ENCODE measurements at regions not wholly inside any gene's neighbourhood (a gene's known extent, or its start where the extent isn't known, plus 50 kb on each side); places are given as distances from the start of the nearest gene placed in this dataset.
"Not testable (repeated sequence)": the region's sequence is repeated elsewhere in the genome, so short reads cannot be mapped to it uniquely, and the experiment has no call there.

DNA sequence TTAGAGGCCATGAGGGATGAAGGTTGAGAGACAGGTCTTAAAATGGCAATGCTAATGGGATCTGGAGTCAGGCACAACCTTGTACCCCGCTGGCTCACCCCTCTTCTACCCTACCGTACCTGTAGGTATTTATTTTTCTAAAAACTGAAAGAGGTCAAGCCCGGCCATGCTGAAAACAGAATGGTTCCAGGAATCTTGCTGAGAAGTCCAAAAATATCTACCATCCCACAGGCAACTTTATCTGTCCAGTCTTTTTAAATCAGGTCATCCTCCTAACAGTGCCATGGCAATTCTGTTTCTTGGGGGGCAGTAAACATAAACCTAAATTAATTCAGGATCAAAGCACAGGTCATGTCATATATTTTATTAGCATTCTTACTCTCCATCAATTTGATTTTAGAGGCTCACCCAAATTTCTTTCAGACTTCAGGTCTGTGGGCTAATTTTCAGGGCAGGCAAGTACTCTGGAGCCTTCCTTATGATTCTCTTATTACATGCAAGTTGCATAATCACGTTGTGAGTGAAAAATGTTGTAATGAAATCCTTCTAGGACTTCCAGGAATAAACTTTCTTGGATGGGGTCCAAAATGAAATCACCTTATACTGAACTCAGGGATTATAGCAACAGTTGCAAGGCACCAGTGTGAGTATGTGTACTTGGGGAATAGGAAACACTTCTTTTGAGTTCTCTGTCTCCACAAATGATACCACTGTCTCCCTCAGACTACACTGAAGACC is 102.7 kb upstream of the NREP start:
- no peak for DNase-seq

DNA sequence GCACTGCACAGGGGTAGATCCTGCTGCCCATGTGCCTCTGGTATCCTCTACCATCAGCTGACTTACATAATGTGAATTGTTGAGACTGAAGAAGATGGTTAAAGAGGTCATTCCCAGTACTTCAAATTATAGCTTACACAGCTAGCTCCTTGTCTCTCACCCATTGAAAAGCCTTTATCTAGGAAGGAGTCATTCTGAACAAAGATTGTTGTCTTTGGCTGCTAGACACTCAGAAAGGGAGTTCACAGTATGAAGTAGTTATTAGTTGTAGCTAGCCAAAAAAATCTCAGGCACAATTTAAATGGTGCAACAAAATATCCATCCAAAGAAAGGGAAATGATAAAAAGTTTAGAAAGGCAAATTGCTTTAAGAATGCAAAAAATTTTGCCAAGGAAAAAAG is 102.0 kb upstream of the NREP start:
- peak; percentile 83 for DNase-seq

DNA sequence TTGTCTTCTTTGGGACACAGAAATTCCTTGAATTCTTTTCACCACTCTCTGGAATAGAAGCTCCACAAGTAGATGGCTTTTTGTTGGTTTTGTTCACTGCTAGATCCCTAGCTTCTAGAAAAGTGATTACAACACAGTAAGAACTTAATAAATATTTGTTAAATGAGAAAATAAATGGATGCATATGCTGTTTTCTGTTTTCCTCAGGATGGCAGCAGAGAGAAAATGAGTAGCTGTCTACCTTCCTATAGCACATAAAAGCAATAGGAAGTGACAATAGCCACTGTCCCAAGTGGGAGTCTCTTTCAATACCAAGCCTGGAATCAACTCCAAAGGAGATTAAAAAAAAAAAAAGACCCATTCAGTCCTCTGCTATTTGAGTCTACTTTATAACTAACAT is 100.6 kb upstream of the NREP start:
- DNase-seq, result no peak

DNA sequence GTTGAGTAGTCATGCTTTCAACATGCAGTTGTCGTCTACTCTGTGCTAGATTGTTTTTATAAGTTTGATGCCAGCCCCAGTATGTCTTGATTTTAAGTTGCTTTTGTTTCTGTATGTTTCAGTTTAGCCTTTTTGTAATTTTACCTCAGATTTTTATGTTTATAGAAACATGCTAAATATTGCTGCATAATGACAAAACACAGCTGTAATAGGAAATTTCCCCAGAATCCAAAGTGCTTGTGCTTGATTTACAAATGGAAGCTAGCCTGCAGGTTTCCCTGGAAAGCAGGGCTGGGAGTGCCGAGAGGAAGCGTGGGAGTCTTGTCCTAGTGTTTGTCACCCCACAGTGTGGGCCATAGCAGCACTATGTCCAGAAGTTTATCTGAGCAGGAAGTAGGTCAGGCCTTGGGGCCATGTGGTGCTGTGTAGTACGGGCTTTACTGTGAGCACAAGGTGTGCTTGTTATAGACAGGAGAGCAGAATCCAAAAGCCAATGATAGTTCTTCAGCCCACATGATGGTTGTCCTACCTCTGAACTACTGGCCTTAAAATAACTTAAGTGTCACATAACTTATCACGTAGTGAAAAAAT is 100.0 kb upstream of the NREP start:
- DNase-seq, result no peak

DNA sequence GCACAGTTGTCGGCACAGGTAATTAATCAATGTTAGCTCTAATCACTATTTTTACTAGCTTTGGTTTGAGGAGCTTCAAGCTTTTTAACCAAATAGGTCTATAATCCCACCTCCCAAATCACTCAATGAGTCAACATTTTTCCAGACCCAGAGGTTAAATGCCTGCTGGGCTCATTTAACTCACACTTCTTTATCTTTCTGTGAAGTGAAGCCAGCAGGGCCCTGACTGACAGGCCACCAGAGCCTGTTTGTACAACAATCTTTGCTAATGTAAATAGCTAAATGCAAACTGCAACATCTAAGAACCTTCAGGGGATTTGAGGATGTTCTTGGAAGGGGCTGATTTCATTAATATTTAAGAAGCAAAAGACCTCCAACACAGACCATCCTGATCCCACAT is 98.4 kb upstream of the NREP start:
- DNase-seq, result peak; percentile 8

DNA sequence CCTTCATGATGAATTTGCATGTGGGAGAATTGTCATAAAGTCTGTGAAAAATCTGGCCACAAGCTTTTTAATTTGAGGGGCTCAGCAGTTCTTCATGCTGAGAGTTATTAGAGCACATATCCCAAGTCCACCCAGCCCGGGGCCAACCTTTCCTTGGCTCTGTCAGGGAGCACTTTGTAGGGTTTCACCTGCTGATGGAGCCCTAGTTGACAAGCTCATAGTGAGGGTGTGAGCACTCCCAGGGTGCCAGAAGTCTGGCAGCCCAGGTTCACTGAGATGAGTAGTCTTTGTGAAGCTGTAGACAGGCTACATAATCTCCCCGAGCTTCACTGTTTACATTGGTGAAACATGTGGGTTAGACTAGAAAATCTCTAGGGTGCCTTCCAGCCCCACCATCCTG is 97.2 kb upstream of the NREP start:
- DNase-seq, result no peak

DNA sequence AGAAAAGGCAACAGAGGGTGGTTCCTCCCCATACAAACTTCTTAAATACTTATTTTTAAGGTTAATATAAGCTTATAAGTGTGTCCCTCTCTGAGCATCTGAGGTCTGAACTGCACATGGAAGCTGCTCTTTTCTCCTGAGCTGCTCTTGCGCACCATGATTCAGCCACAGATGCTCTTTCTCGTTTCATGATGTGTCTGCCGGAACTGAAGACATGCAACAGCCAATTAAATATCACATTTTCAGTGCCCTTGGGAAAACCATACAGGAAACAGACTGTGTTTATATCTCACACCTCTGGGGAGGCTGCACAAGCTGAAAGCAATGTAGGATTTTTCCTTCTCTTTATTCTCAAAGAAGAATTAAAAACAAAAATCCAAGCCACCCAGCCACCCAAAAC is 96.8 kb upstream of the NREP start:
- peak; percentile 4 for DNase-seq

DNA sequence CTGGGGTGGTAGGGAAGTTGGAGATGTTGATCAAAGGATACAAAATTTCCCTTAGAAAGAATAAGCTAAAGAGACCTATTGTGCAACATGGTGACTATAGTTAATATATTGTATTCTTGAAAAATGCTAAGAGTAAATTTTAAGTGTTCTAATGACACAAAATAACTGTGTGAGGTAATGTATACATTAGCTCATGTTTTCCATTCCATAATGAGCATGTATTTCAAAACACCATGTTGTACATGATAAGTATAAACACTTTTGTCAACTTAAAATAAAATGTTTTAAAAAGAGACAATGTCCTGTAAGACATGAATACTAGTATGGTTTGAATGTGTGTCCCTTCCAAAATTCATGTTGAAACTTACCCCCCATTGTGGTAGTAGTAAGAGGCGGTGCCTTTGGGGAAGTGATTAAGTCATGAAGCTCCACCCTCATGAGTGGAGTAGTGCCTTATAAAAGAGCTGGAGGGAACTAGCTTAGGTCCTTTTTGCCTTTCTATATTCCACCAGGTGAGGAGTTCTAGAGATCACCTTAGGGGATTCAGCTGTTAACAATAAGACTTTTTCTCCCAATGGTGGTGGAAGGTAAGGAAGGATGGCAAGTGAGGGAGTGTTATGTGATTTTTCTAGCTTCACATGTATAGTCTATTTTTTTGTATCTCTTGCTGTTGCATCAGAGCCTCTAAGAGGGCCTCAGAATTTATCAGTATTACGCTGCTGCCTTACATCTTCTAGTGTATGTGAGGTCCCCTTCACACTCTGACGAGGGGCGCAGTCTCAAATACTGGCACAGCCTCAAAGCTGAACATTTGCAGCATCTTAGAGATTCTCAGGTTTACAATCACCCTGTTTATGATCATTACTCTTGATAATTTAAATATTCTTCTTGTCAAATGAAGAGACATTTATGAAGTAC is 94.9 kb upstream of the NREP start:
- no peak for DNase-seq

DNA sequence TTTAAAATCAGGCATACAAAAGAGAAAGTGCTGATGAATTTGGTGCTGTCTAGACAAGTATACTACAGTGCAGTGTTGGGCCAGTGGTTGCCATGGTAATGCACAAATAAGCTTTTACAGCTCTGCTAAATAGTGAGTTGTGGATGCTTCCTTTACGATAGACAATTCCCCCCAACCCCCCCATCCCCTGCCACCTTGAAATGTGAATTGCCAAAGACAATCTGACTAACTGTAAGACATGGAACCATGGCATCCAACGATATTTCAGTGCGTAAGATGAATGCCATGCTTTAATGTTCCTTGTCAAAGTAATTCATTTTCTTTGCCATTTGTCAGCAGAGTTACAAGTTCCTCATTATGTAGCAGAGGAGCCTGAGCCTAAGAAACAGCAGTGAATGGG is 91.5 kb upstream of the NREP start:
- DNase-seq, result no peak

DNA sequence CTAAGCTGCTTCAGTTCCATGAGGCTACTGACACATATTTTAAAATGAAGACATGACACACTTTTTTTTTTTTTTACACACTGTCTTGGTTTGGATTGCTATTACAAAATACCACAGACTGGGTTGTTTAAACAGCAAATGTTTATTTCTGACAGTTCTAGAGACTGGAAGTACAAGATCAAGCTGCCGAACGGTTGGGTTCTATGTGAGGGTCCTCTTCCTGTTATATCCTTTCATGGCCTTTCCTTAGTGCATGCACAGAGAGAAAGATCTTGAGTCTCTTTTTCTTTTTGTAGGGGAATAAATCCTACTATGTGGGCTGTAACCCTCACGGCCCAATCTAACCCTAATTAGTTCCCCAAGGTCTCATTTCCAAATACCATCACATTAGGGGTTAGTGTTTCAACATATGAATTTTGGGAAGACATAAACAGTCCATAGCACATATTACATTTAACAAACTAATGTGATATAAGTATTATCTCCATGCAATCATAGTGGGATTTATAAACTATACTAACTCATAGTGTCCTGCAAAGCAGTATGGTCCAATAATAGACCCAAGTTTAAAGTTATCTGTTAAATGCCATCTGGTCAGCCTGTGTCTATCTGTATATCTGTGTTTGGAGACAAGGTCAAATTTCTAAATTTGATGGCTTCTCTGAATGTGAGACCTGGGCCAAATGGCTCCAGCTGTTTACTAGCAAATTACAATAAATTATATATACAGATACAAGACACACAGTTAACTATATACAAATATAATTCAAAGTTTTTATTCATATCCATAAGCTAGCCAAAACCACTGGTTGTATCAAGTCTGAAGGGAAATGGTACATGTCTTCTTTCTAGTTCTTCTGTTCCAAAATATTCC is 90.3 kb upstream of the NREP start:
- no peak for DNase-seq

DNA sequence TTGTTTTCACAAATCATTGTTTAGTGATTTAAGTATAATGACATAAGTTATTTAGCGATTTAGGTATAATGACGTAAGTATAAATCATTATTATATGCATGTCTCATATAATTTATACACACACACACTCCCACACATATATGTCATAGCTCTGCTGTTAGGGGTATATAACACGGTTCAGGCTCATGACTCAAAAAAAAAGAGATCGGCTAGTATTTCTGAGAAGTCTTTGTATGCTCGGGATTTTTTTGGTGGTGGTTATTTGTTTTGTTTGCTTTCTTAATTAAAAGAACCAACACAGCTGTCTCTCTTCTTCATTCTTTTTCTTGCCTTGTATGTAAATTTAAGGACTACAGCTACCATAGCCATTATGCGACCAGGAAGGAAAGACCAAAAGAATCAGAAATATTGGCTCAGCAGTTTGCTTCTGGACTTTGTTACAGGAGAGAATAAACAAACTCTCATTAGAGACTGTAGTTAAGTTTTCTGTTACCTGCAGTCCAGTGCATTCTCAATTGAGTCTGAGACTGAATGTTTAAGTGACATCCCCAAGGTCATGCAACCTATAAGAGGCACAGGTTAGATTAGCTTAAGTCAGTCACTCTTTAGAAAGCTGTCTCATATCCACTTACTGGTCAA is 83.2 kb upstream of the NREP start:
- DNase-seq, result no peak

DNA sequence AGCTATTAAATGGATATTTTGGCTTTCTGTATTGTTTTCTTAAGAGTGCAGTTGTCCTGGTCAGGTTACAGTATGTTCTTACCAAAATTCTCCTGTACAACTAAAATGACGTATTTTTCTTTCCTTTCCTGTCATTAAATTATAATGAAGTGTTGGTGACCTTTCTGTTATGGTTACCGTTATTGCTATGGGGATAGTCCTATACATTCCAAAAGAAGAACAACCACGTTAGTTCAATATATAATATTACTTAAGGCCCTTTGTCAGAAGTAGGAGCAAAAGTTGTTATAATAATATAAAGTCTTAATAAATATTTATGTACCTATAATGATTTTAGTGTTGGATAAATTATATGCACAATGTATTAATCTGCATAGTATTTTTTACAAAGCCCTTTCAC is 82.4 kb upstream of the NREP start:
- DNase-seq, result no peak

DNA sequence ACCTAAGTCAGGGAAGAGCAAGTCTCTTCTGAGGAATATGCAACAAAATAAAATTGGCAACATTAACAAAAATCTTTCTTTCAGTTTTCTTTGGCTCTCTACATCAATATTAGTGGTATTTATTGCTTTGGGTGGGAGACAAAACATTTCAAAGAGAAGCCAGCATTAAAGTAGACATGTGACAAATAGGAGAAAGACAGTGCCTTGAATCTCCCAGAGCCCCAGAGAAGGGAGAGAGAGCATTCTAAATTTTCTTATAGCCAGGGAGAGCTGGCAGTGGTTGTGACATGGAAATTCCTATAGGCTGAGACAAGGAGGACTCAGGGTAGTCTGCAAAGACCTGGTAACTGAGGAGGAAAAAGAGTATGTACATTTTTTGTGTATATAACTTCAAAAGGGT is 79.4 kb upstream of the NREP start:
- DNase-seq, result no peak

DNA sequence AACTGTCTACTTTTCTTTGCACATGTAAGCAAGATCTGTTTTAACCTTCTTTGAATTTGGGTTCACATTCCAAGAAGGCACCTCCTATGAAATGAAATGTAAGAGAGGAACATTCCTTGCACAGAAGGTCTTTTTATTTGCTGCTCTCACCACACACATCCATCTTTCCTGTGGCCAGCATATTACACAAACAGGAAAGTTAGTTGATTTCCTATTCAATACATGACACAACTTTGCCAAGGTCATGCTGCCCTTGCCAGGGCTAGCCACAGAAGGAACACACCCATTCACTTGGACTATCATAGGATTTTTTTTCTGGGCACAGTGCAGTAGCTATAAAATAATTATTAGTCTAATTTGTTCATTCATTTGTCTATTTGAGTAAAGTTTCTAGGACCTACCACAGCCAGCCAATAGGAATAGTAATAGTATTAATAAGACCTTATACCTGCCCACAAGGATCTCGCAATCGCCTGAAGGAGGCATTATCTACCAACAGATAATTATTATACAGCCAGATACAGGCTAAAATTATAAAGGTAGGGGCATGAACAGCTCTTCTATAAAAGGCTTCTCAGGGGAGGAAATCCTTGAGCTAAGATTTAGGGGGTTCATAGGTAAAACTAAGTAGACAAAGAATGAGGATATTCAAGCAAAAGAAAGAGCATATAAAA is 78.1 kb upstream of the NREP start:
- no peak for DNase-seq

DNA sequence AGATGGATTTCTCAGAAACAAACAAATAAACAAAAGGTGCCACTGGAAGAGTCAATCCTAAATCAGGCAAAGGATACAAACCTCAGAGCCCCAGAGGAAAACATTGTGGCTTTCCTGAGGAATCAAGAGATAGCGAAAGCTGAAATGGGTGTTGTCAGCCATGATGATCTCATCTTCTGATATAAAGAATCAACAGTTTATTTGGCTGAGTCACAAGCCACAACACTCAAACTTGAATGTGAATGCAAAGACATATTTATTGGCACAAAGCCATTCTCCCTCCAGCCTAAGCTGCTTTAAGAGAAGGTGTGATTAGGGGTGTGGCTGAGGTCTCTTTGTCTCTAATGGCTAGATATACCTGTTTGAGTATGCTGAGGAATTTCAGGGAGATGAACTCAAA is 73.3 kb upstream of the NREP start:
- no peak for DNase-seq

DNA sequence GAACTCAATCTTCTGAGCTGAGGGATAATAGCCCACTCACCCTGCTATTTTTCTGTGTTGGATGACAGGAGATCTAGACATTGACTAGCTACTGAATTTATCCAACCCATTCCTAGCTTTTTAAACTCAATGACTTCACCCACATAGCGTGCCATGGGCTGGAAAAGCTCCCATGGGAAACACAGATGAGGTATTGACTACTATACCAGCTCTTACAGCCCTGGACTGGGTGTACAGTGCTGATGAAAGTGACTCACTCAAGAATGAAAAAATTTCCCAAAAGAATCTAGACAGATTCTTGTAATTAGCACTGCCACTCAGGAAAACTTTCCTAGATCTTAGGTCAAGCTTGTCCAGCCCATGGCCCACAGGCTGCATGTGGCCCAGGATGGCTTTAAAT is 72.7 kb upstream of the NREP start:
- no peak for DNase-seq

DNA sequence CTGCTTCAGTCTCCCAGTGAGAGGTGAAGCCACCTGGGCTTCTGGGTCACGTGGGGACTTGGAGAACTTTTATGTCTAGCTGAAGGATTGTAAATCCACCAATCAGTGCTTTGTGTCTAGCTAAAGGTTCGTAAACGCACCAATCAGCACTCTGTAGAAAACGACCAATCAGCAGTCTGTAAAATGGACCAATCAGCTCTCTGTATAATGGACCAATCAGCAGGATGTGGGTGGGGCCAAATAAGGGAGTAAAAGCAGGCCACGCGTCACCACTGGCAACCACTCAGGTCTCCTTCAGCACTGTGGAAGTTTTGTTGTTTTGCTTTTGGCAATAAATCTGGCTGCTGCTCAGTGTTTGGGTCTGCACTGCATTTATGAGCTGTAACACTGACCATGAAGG is 69.1 kb upstream of the NREP start:
- no peak for DNase-seq

DNA sequence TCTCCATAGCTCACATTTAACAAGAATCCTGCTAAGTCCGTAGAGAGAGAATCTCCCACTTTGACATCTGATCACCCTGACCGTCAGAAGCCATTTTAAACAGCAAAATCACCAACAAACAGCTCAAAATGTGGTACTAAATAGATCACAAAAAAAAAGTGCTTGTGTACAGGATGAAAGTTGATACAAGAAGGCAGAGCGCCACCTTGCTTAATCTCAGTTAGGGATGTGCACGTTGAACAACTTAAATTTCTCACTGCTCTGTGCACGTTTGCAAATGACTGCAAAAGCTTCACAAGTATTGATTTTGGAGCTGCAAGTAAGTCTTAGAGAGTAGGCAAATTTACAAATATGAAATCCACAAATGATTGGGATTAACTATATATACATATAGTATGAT is 63.1 kb upstream of the NREP start:
- DNase-seq, result no peak

DNA sequence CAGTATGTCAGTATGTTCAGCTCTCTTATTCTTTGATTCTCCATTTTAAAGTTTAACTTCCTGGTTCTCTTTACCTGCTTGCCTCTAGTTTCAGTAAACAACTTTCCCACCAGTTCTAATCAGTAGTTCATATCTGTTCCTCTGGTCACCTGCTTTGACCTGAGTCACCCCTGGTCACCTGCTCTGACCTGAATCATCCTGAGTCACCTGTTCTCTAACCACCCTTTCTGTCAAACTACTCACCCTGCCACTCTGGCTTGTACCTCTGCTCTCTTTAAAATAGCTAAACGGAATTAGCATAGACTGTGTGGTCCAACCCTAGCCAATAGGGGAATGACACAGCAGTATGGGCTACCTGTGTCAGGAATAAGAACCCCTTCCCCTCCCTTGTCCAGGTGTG is 62.0 kb upstream of the NREP start:
- not testable (repeated sequence) for DNase-seq

DNA sequence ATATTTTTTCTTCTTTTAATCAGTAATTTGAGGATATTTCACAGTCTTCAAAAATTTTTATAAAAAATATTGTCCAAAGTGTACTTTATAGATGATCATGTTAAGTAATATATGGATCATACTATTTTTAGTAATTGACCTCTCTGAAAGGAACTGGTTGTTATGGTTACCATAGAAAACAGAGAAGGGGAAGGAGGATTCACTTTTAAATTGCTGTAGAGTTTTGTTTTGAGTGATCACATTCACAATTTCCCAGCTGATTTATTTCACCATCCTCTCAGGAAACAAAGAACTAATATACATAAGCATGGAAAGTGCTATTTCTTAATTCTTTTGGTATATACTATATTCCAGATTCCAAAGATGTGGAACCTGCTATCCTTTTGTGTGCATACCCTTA is 56.5 kb upstream of the NREP start:
- no peak for DNase-seq

DNA sequence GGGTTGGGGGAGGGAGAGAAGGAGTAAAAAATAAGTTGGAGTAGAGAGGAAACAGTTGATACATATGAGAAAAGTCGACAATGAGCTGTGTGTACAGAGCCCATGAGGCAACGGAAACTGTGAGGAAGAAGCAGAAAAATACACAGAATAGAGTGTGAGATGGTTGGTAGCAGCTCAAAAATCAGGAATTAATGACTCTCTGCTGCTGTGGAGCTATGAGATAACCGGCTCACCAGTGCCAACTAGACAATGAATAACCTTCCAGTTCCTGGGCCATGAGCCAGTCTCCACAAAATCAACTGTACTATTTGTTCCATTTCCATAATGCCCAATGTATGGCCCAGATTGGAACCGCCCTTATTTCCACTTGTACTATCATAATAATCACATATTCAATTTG is 53.1 kb upstream of the NREP start:
- no peak for DNase-seq

Measured in NCI-H2227 treated with DMSO at 0.1 percent for 48 hours (cell line).